Muscle of leg (tissue), 3 donors: ENCODE measurements at regions not wholly inside any gene's neighbourhood (a gene's known extent, or its start where the extent isn't known, plus 50 kb on each side); places are given as distances from the start of the nearest gene placed in this dataset.
"Not testable (repeated sequence)": the region's sequence is repeated elsewhere in the genome, so short reads cannot be mapped to it uniquely, and the experiment has no call there.

Source experiments
- DNase-seq: peaks from one replicate; pipeline ENCODE4 v3.0.0; 2013
- H3K27ac ChIP-seq: one replicate; pipeline ENCODE4 v1.5.1; 2013; ENCODE audit warnings: mild to moderate bottlenecking, low read length, control low read depth
- H3K27me3 ChIP-seq: one replicate; pipeline ENCODE4 v1.6.1; 2013; ENCODE audit warnings: low read length; ENCODE audit not compliant: control insufficient read depth, insufficient read depth
- H3K36me3 ChIP-seq: one replicate; pipeline ENCODE4 v1.6.1; 2013; ENCODE audit warnings: low read length; ENCODE audit not compliant: control insufficient read depth, insufficient read depth
- H3K4me1 ChIP-seq: one replicate; pipeline ENCODE4 v1.6.1; 2013; ENCODE audit warnings: low read length; ENCODE audit not compliant: control insufficient read depth, insufficient read depth
- H3K4me3 ChIP-seq: one replicate; pipeline ENCODE4 v1.5.1; 2013; ENCODE audit warnings: low read length, control low read depth
- H3K9me3 ChIP-seq: replicated peaks from 2 replicates; pipeline ENCODE4 v1.6.1; 2013; ENCODE audit warnings: low read depth, low read length; ENCODE audit not compliant: control insufficient read depth
- WGBS: methylation state at CpG from one replicate; pipeline ENCODE4 v1.1.5; 2013; ENCODE audit warnings: missing lambda C conversion rate; ENCODE audit not compliant: insufficient coverage; 5-methylcytosine and 5-hydroxymethylcytosine counted together

- Histone ChIP-seq H3K9me3 (no peaks in the 10 kb centered on the region), H3K27me3 (no peaks in the 10 kb centered on the region), H3K36me3 (no peaks in the 10 kb centered on the region), H3K4me1 (peaks cover 53% of the 10 kb centered on the region), H3K4me3 (no peak overlapping the region), H3K27ac (peak overlapping the region; percentile 52)
- DNase-seq, result no peak
- WGBS, result 90% methylated on average over 2 of the region's 3 CpGs
Measured at GRCh38 chr1:60949826-60950197, 132.5 kb upstream of the NFIA start.

- Histone ChIP-seq H3K4me3 (no peak overlapping the region), H3K27ac (peak overlapping the region; percentile 35), H3K4me1 (peaks cover 53% of the 10 kb centered on the region), H3K9me3 (no peaks in the 10 kb centered on the region), H3K27me3 (no peaks in the 10 kb centered on the region), H3K36me3 (no peaks in the 10 kb centered on the region)
- DNase-seq, result peak; percentile 41
- WGBS, result 100% methylated on average over 1 of the region's 5 CpGs
Measured at GRCh38 chr1:60949154-60949825, 133.1 kb upstream of the NFIA start.

- peak overlapping the region; percentile 65 for H3K27ac ChIP-seq
Measured at GRCh38 chr1:60948486-60948885, 133.9 kb upstream of the NFIA start.

GRCh38 chr1:60947367-60947766, 135.0 kb upstream of the NFIA start:
- Histone ChIP-seq H3K9me3 (no peaks in the 10 kb centered on the region), H3K36me3 (no peaks in the 10 kb centered on the region), H3K27me3 (no peaks in the 10 kb centered on the region), H3K4me1 (peaks cover 42% of the 10 kb centered on the region), H3K27ac (no peak overlapping the region), H3K4me3 (no peak overlapping the region)
- DNase-seq, result no peak
- WGBS, result no CpG with 5 or more reads among the region's 3 CpGs

More at GRCh38 chr1:60948486-60948885, 133.9 kb upstream of the NFIA start:
- Histone ChIP-seq H3K4me1 (peaks cover 51% of the 10 kb centered on the region), H3K4me3 (no peak overlapping the region), H3K9me3 (no peaks in the 10 kb centered on the region), H3K36me3 (no peaks in the 10 kb centered on the region), H3K27me3 (no peaks in the 10 kb centered on the region)
- no CpG with 5 or more reads among the region's 1 CpG for WGBS
- no peak for DNase-seq

- Histone ChIP-seq H3K27me3 (no peaks in the 10 kb centered on the region), H3K27ac (no peak overlapping the region), H3K4me1 (peaks cover 5% of the 10 kb centered on the region), H3K36me3 (no peaks in the 10 kb centered on the region), H3K9me3 (no peaks in the 10 kb centered on the region), H3K4me3 (no peak overlapping the region)
- 64% methylated on average over 5 of the region's 8 CpGs for WGBS
- peak; percentile 54 for DNase-seq
Measured at GRCh38 chr1:60942896-60943638, 139.3 kb upstream of the NFIA start.

GRCh38 chr1:60942291-60942690, 140.1 kb upstream of the NFIA start:
- Histone ChIP-seq H3K27ac (no peak overlapping the region), H3K36me3 (no peaks in the 10 kb centered on the region), H3K27me3 (no peaks in the 10 kb centered on the region), H3K9me3 (no peaks in the 10 kb centered on the region), H3K4me3 (no peak overlapping the region), H3K4me1 (peaks cover 2% of the 10 kb centered on the region)
- no peak for DNase-seq
- 100% methylated on average over 1 of the region's 2 CpGs for WGBS

- not testable (repeated sequence) for DNase-seq, H3K27ac ChIP-seq, H3K27me3 ChIP-seq, H3K36me3 ChIP-seq, H3K9me3 ChIP-seq, H3K4me1 ChIP-seq, H3K4me3 ChIP-seq
- WGBS, result 86% methylated on average over 1 of the region's 2 CpGs
Measured at GRCh38 chr1:60940685-60941084, 141.7 kb upstream of the NFIA start.

GRCh38 chr1:60937720-60938119, 144.6 kb upstream of the NFIA start:
- no CpG with 5 or more reads among the region's 5 CpGs for WGBS
- H3K27me3 ChIP-seq, result no peaks in the 10 kb centered on the region
- no peak for DNase-seq

GRCh38 chr1:60936591-60937342, 145.6 kb upstream of the NFIA start:
- Histone ChIP-seq H3K4me1 (peaks cover 12% of the 10 kb centered on the region), H3K4me3 (no peak overlapping the region), H3K27ac (peak overlapping the region; percentile 26), H3K36me3 (no peaks in the 10 kb centered on the region), H3K9me3 (no peaks in the 10 kb centered on the region), H3K27me3 (no peaks in the 10 kb centered on the region)
- DNase-seq, result no peak
- 80% methylated on average over 2 of the region's 4 CpGs for WGBS

More at GRCh38 chr1:60937720-60938119, 144.6 kb upstream of the NFIA start:
- Histone ChIP-seq H3K9me3 (no peaks in the 10 kb centered on the region), H3K4me1 (peaks cover 12% of the 10 kb centered on the region), H3K27ac (no peak overlapping the region), H3K36me3 (no peaks in the 10 kb centered on the region), H3K4me3 (no peak overlapping the region)

- no peaks in the 10 kb centered on the region for H3K9me3 ChIP-seq
- H3K4me3 ChIP-seq, result no peak overlapping the region
- peak overlapping the region; percentile 26 for H3K27ac ChIP-seq
- no CpG with 5 or more reads among the region's 3 CpGs for WGBS
- H3K36me3 ChIP-seq, result no peaks in the 10 kb centered on the region
- peak; percentile 91 for DNase-seq
- H3K27me3 ChIP-seq, result no peaks in the 10 kb centered on the region
- H3K4me1 ChIP-seq, result peaks cover 12% of the 10 kb centered on the region
Measured at GRCh38 chr1:60936163-60936562, 146.2 kb upstream of the NFIA start.
